HCEC 1CT (cell line): ENCODE measurements at regions not wholly inside any gene's neighbourhood (a gene's known extent, or its start where the extent isn't known, plus 50 kb on each side); places are given as distances from the start of the nearest gene placed in this dataset.

Experiments used
- DNase-seq: peaks from one replicate; pipeline ENCODE4 v3.0.0-alpha.2; 2017

DNA sequence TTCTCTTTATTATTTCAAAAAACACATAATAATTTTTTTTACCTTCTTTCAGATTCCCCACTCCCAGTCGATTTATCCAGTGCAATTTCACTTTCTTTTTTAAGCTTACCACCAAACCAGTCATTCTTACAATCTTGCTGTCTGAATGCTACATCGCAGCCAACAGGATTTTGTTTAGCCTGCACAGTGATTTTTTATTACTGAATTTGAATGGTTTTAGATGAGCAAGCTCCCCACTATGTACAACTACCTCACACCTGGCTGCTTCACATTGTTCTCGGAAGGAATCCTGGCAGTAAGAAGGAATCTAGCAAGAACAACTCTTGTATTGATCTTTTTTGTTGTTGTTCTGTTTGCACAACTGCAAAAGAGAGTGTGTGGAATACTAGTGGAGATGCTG, 668.1 kb upstream of the WWC1 start:
- no peak for DNase-seq

DNA sequence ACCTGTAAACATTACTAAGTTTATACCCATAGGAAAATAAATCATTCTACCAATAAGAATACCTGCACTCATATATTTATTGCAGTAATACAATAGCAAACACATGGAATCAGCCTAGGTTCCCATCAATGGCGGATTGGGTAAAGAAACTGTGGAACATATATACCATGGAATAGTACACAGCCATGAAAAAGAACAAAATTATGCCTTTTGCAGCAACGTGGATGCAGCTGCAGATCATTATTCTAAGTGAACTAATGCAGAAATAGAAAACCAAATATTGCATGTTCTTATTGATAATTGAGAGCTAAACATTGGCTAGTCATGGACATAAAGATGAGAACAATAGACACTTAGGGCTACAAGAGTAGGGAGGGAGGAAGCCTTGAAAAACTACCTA, 667.4 kb upstream of the WWC1 start:
- no peak for DNase-seq

DNA sequence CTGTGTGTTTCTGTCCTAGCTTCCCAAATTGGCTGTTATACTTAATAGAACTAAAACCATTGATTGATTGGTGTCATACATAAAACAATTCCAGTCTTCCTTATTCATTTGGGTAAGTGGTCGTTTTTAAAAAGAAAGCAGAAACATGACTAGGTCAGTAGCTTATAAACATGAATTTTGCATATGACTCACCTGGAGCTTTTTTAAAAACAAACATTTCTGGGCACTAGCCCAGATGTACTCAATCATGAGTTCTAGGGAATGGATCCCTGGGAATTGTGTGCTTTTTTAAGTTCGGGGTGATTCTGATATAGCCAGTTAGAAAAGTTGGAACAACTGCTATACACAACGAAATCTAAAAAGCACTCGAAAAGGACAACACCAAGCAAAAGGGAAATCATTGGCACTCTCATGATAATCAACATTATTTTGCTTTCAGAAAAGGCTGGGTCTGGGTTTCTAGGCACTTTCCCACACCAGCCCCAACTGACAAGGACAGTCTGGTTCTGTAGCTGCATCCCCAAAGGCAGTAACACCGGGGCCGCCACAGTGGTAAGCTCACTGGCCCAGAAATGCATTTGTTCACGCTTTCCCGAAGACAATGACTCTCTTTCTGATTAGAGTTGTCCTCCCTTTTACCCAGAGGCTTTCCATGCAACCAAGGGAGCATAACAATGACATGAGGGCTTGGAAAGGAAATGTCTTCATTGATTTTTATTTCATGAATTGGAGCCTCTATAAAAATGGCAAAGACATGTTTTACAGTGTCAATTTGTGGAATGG, 664.9 kb upstream of the WWC1 start:
- peak; percentile 30 for DNase-seq

DNA sequence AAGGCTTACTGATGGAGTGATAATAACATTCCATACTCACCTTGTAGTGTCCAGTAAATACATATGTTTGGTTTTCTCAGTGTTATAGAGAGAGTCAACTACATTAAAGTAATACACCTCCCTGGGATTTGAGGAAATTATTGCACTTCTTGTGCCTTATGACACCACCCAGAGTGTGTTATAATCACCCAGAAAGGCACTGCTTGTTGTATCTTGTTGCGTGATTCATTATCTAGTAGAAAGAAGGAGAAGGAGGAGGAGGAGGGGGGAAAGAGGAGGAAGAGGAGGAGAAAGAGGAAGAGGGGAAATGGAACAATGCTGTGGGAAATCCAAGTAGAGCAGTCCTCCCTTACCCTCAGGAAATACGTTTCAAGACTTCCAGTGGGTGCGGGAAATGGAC, 661.8 kb upstream of the WWC1 start:
- DNase-seq: no peak

DNA sequence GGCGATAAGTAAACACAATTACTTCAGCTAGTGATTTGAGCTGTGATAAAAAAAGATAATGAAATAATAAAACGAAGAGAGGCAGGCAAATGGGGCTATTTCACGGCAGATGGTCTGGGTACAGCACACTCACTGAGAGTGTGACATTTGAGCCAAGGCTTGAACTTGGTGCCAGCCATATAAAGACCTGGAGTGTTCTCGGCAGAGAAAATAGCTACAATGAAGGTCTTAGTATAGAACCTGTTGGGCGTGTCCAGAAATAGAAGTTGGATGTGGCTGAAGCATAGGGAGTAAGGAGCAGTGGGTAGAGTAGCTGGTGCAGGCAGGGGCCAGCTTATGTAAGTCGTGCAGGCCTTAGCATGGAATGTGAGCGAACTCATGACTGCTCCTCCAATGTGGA, 660.3 kb upstream of the WWC1 start:
- DNase-seq: no peak

DNA sequence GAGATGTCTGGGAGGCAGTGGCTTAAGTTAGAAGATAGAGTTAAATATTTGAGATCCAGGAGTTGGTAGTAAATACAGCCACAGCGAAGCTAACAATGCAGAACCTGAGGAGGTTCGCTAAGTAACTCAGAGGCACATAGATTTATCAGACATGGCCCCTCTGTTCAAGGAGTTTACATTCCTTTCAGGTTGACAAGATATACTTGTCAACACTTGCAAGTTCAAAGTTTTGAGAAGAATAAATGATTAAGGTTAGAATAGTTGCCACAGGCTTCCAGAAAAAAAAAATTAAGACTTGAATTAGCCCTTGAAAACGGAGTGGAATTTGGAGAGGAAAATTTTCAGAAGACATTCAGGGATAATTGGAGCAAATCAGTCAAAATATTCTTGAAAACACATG, 658.3 kb upstream of the WWC1 start:
- no peak for DNase-seq

DNA sequence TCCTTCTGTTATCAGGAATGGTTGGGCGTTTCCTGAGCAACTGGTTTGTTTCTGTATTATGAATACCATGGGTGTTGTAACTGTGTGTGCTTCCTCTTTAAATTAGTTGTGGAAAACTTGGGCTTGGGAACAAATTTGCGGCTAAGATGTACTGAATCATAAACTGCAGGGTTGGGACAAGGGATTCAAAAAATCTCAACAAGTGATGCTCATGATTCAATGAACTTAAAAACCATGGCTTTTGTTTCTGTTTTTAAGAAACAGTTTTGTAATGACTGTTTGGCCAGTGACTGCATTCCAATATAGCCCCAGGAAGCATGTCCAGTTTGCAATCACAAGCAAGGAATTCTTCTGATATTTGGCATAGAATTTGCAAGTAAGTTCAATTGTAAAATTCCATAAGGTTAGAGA, 657.5 kb upstream of the WWC1 start:
- DNase-seq: peak; percentile 86

DNA sequence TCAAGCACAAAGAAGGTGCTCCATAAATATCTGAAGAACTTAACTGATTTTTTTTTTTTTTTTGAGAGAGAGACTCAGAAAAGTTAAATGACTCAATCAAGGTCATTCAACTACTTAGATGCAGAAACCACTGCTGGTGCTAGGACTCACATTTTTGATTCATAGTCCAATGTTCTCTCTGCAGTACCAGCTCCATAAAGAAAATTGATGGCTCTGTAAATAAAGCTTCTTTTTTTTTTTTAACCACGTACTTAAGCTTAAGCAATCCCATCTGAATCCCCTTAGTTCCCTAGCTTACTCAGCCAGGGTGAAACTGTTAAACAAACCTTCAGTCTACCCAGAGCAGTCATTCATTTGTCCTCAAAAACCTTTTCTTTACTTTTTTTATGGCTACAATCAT, 657.0 kb upstream of the WWC1 start:
- DNase-seq: peak; percentile 93

DNA sequence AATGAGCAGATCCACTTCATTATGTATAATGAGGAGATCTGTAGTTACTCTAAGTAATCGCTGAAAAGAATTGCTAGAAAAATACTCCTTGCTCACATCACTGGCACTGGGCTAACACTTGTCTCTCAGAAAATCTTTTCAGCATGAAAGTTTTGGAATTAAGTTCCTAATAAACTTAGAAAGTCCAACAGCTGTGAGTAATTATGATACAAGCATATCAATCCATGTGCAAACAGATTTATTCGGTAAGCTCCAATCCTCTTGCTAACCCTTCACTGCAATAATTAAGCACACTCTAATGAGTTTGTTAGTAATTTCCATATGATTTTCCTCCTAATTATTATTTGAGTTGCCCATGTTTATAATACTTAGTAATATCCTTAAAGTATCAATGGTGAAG, 652.6 kb upstream of the WWC1 start:
- DNase-seq: no peak

DNA sequence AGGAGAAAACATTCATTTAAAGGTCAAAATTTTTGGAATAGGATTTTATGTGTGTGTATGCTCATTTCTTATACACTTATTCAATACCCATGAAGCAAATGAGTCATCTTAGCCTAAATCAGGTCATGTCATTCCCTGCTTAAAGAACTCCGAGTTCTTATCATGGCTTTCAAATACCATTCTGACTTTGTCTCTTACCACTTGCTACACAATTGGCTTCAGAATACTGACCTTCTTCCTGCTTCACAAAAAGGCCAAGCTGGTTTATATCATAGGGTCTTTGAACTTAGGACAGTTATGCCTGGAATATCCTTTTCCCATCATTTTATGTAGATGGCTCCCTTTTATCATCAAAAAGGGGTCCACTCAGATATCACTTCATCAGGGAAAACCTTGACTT, 652.2 kb upstream of the WWC1 start:
- DNase-seq: peak; percentile 67

DNA sequence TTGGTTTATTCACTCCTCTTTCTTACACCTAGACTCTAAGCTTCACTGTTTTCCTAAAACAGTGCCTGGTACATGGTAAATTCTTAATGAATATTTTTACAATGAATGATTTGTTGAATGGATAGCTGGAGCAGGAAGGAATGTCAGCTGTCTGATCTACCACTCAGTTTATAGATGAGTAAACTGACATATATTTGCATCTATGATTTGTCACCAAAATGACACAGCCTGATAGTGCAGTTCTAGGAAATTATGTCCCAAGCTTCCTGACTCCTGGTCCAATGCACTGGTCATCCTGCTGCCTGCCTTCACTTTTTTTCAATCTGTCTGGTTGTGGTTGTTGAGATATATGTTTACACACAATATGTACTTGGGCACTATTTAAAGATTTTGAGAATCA, 651.7 kb upstream of the WWC1 start:
- peak; percentile 72 for DNase-seq

DNA sequence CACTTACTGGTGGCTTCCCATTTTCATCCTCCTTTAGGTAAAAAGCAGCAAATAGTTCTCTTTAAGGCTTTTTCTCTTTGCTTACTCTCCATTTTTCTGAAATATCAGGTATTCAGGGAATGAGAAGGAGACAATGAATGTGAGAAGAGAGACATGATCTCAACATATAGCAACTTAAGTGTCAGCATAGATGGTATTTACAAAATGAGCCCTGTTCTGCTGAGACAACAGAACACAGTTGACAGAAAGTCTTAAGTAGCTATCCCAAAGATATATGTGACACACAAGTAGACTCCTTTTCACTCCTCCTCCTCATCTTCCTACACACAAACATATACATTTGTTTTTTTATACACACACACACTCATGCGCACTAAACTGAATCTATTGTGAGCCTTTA, 649.3 kb upstream of the WWC1 start:
- DNase-seq: no peak

DNA sequence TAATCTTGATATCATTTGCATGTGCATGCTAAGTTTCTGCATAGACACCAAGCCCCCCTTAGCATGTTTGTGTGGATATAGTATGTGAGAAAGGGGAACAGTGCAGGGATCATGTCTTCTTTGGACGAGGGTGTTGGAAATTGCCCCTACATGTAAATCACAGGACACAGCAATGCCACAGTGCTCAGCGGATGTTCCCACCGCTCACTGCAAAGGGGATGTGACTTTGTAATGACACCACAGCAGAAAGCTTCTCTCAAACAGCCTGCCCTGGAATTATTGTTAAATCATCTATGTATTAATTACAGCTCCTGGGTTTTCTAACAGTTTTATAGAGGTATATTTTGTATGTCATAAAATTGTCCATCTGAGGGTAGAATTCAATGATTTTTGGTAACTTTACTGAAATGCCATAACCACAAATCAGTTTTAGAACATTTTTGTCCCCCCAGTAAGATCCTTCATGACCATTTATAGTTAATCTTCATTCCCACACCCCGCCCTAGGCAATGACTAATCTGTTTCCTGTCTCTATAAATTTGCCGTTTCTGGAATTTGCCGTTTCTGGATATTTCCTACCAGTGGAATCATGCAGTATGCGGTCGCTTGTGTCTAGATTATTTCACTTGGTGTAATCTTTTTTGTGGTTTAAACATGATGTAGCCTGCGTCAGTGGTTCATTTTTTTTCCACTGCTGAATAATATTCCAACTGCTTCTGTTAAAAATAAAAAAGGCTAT, 648.5 kb upstream of the WWC1 start:
- peak; percentile 98 for DNase-seq

DNA sequence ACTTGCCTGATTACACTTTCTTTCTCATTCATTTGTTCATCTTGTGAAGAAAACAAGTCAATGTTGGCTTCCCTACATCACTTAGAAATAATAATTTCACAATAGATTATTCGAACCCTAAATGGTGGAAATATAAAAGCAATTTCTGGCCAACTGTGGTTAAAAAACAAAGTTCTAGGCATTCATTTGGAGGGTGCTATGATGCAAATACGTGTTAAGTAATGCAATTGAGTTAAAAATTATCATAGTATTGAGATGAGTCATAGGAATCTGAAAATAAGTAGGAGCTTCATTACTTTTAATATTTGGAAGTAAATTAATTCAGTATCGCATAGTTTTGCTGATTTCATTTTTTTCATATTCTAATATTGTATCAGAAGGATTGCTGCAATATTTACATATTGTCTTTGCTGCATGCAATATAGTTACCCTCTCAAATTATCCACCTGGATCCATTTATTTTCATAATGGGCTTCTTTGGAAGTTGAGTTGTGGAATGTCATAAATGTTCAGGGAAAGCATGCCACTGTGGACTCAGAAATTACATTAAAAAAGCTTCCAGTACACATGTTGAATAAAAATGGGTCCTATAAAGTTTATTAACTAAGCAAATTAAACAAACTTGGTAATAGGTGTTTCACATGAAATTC, 647.7 kb upstream of the WWC1 start:
- DNase-seq: peak; percentile 59

DNA sequence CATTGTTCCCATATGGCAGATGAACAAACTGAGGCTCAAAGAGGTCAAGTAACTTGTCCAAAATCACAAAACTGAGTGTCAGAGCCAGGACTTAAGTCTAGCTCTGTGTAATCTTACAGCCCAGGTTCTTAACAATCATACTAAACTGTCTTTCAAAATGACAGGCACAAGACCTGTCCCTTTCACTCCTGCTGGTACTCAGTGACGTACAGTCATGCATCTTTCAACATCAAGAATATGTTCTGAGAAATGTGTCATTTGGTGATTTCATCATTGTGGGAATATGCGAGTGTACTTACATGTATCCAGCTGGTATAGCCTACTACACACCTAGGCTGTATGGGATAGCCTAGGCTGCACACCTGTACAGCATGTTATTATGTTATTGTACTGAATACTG, 646.8 kb upstream of the WWC1 start:
- DNase-seq: peak; percentile 54

DNA sequence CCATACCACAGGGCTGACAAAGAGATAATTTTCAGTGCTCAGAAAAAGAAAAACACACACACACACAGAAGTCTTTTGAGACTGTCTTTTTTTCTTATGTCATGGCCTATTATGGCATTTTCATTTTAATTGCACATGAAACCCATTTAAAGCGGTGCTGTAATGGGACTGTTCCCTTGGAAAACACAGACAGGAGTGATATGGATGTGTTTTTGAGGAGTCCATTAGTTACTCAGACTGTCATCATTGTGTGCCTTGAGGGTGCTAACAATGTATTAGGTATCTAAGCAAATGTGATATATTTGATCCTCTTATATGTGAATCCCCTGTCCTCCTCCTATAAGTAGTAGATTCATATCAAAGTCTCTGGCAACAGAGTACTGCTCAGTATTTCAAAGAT, 642.0 kb upstream of the WWC1 start:
- no peak for DNase-seq

DNA sequence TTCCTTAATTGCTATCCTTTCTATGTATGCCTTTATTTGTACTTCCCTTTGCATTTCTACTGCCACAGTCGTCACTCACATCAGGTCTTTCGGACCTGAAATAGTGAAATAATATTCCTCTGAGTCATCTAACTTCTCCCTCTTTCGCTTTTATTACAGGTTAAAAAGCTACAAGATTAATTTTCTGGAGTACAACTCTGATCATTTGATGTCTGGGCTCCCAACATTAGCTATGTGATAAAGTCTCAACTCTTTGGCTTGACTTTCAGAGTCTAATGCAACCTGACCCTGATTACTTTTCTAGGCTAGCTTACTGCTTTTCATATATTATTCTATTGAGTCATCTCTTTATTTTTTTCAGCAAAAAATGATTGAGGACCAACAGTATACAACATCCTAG, 638.8 kb upstream of the WWC1 start:
- DNase-seq: no peak

DNA sequence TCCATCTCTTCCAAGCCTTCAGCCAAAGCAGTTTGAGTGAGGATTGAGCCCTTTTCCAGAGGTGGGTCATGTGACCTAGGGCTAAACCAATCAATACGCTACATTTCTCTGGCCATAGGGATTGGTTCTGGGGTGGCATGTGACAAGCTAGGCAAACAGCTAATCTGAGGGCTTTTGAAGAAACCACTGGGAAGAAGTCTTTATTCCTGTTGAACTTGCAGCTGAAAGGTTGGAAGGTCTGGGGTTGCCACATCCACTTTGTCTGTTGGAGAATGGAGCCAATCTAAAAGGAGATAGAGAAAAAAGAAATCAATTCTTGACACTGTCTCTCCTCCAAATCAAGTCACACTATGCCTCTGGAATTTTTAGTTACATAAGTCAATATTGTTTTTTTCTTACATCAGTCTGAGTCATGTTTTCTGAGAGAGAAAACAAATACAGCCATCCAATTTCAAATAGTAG, 637.8 kb upstream of the WWC1 start:
- peak; percentile 62 for DNase-seq

DNA sequence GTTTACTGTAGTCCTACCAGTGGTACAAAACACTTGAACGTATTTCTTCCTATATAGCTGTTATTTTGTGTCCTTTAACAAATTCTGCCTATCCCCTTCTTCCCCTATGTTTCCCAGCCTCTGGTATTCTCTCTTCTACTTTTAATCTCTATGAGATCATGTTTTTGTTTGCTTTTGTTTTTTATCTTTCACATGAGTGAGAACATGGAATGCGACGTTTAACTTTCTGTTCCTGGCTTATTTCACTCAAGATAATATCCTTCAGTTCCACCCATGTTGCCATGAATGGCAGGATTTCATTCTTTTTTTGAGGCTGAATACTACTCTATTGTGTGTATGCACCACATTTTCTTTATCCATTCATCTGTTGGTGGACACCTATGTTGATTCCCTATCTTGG, 634.4 kb upstream of the WWC1 start:
- no peak for DNase-seq

DNA sequence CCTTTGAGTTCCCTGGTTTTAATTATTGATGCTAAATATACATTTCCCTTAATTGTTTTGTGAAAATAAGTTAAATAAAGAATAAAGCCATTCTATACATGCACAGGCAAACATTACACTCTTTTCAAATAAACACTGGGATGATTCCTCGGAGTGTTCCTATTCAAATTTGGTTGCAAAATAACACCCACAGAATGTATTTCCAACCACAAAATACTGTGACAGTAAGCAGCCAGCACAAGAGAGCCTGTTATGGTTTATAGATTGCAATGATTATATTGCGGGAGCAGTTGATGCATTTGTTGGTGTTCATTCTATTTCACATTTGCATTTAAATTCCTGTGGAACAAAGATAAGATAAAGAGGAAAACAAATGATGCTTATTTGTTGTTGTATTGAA, 632.6 kb upstream of the WWC1 start:
- DNase-seq: peak; percentile 26

DNA sequence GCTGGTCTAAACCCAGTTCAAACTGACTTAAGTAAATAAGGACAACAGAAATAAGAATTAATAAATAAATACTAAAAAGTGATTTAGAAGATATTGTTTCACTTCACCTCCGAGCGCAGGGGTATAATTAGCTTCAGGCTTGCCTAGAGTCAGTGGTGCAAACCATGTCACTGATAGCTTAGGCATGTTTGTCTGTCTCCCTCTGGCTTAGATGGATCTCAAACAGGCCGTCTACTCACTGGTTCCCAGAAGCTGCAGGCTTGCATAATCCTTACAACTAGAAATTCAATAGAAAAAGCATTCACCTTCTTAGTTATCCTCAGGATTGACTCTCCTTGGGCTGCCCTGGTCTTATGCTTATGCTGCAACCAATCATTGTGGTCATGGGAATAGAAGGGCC, 629.8 kb upstream of the WWC1 start:
- no peak for DNase-seq

DNA sequence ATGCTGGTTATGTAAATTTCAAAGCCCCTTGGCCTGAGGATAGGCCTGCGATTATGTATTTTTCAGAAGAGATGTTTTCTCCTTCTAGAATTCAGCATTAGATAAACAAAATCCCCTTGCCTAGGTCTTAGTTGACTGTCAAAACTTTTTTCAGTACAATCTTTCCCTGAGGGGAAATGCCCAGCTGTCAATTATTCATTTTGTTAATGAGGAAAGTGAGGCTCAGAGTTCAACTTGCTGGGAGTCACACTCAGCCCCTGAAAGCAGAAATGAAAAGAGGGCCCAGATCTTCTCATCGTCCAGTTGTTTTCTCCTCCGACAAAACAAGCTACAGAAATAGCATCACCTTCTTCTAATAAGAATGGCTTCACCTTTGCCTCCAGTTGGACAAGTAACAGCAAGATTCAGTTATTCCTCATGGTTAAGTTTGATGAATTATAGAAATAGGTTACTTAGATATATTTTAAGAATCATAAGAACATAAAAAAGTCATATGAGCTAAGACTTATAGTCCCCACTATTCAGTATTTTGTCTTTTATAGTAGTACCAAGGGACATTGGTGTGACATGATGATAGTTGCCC, 627.1 kb upstream of the WWC1 start:
- DNase-seq: no peak

DNA sequence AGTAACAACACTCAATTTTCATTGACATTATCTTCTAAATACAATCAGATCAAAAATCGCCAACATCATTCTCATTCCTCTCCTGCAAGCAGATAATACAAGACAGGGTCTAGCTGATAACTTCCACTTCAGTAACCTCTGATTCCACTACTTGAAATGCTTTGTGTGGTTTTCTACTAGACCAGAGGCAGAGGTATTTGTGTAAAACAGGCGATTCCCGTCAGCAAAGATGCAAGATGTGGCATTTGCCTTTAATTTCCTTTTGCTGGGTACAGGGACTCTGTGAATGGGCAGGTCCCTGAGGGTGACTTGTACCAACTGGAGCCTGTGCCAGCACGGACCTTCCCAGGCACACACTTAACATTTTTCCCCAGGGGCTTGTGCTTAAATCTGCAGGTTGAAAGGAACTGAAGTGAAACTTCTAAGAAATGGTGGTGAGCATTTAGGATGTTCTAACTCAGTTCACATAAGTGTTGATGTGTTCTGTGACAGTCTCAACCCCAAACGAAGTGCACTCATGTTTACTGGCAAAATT, 625.5 kb upstream of the WWC1 start:
- no peak for DNase-seq
